ENCODE measurements at regions not wholly inside any gene's neighbourhood (a gene's known extent, or its start where the extent isn't known, plus 50 kb on each side); places are given as distances from the start of the nearest gene placed in this dataset.
"Not testable (repeated sequence)": the region's sequence is repeated elsewhere in the genome, so short reads cannot be mapped to it uniquely, and the experiment has no call there.

DNA sequence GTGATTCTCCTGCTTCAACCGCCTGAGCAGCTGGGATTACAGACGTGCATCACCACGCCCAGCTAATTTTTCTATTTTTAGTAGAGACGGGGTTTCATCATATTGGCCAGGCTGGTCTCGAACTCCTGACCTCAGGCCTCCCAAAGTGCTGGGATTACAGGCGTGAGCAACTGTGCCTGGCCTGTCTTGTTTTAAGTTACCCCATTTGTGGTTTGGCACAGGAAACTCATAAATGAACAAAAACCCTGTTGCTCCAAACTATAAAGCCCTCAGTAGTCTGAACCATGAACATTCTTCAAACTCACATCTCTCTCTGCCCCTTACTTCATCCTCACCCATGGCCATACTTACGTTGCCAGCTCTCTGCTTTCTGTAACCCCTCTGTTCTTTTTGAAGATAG lies 61.7 kb downstream of the RHOU start:
- intact Hi-C loops (cut with DNase I): not testable (repeated sequence)
- 84 to 89% (median 88%) methylated on average over 7 of the region's 7 CpGs for WGBS, 4 donors

DNA sequence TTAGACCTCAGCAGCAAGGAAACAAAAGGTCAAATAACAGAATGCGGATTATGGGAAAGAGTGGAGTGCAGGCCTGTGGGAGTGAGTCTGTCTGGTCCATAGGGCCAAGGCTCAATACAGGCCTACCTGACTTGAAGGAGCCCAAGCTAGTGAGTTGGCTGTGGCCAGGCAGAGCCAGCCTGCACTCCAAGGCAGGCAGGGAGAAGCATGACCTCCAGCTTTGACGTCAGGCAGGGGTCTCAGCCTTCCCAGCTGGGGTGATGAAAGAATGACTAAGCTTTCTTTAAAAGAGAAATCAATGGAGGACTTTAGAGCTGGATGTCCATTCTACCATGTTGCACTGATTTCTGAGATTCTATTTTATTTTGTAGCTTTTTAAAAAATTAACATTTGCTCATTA lies 62.8 kb downstream of the RHOU start:
- peak overlapping the region in 1 of 12 donors; percentile 55 for H3K27ac ChIP-seq
- TF ChIP-seq POLR2A (IDR thresholded peaks at IDR 0.05): no peak
- TF ChIP-seq CTCF (IDR thresholded peaks at IDR 0.05): no peak
- H3K27me3 ChIP-seq: peaks cover 0 to 6% (median 0%) of the 10 kb centered on the region in 9 donors
- intact Hi-C loops (cut with DNase I): no loop called here
- DNase-seq (no peak), ATAC-seq (no peak)
- no peaks in the 10 kb centered on the region for H3K36me3 ChIP-seq
- no peak overlapping the region for H3K4me3 ChIP-seq
- H3K9me3 ChIP-seq: peaks cover 0 to 7% (median 0%) of the 10 kb centered on the region in 12 donors
- peaks cover 0 to 25% (median 0%) of the 10 kb centered on the region in 12 donors for H3K4me1 ChIP-seq
- 58 to 73% (median 69%) methylated on average over 2 of the region's 2 CpGs for WGBS, 4 donors

More for the DNA sequence above, 61.7 kb downstream of the RHOU start:
- H3K4me3 ChIP-seq, ATAC-seq, H3K27ac ChIP-seq, H3K9me3 ChIP-seq, DNase-seq, H3K36me3 ChIP-seq: not testable (repeated sequence)
- Histone ChIP-seq H3K27me3 (peaks cover 0 to 12% (median 0%) of the 10 kb centered on the region in 9 donors), H3K4me1 (peaks cover 0 to 21% (median 0%) of the 10 kb centered on the region in 12 donors)

GRCh38 chr1:228798548-228798947 lies 63.3 kb downstream of the RHOU start:
- ATAC-seq: no peak
- TF ChIP-seq CTCF (IDR thresholded peaks at IDR 0.05): no peak
- no peak for TF ChIP-seq POLR2A (IDR thresholded peaks at IDR 0.05)
- WGBS, 4 donors: 67 to 80% (median 71%) methylated on average over 5 of the region's 5 CpGs
- Histone ChIP-seq H3K36me3 (no peaks in the 10 kb centered on the region), H3K4me1 (peaks cover 0 to 20% (median 0%) of the 10 kb centered on the region in 12 donors), H3K9me3 (peaks cover 0 to 7% (median 0%) of the 10 kb centered on the region in 12 donors), H3K27ac (peak overlapping the region in 1 of 12 donors; percentile 55), H3K27me3 (peaks cover 0 to 6% (median 0%) of the 10 kb centered on the region in 9 donors), H3K4me3 (no peak overlapping the region)
- intact Hi-C loops (cut with DNase I): no loop called here
- no peak for DNase-seq

DNA sequence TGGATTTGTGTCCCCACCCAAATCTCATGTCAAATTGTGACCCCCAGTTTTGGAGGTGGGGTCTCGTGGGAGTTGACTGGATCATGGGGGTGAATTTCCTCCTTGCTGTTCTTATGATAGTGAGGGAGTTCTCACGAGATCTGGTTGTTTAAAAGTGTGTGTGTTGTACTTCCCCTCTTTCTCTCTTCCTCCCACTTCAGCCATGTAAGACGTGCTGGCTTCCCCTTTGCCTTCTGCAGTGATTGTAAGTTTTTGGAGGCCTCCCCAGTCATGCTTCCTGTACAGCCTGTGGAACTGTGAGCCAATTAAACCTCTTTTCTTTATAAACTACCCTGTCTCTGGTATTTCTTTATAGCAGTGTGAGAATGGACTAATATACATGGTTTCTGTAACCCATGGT lies 64.6 kb downstream of the RHOU start:
- H3K4me3 ChIP-seq: no peak overlapping the region
- intact Hi-C loops (cut with DNase I): no loop called here
- ATAC-seq: no peak
- no peaks in the 10 kb centered on the region for H3K36me3 ChIP-seq
- peak overlapping the region in 1 of 12 donors; percentile 34 for H3K27ac ChIP-seq
- peaks cover 0 to 18% (median 0%) of the 10 kb centered on the region in 12 donors for H3K4me1 ChIP-seq
- peaks cover 0 to 7% (median 0%) of the 10 kb centered on the region in 12 donors for H3K9me3 ChIP-seq
- TF ChIP-seq CTCF (IDR thresholded peaks at IDR 0.05): no peak
- TF ChIP-seq POLR2A (IDR thresholded peaks at IDR 0.05): no peak
- no peak for DNase-seq
- peaks cover 0 to 4% (median 0%) of the 10 kb centered on the region in 9 donors for H3K27me3 ChIP-seq
- WGBS, 4 donors: 33 to 48% (median 38%) methylated on average over 3 of the region's 3 CpGs

DNA sequence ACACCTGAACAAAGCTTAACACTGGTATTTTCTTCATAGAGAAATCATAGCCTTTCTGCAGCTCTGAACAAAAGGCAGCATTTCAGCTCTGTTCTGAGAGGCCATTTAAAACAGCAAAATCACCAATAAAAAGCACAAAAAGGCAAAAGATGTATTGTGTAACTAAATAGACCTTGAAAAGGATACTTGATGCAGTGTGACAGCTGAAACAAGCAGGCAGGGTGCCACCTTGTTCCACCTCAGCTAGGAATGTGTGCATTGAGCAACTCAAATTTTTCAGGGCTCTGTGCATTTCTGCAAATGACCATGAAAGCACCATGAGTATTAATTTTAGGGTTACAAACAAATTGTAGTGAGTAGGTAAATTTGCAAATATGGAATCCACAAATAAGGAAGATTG lies 65.8 kb downstream of the RHOU start:
- no peak overlapping the region for H3K27ac ChIP-seq
- no peaks in the 10 kb centered on the region for H3K36me3 ChIP-seq
- intact Hi-C loops (cut with DNase I): no loop called here
- H3K4me1 ChIP-seq: peaks cover 0 to 25% (median 0%) of the 10 kb centered on the region in 12 donors
- TF ChIP-seq CTCF (IDR thresholded peaks at IDR 0.05) (no peak), POLR2A (IDR thresholded peaks at IDR 0.05) (no peak)
- peaks cover 0 to 6% (median 0%) of the 10 kb centered on the region in 9 donors for H3K27me3 ChIP-seq
- DNase-seq: no peak
- H3K4me3 ChIP-seq: no peak overlapping the region
- H3K9me3 ChIP-seq: peaks cover 0 to 7% (median 0%) of the 10 kb centered on the region in 12 donors
- no peak for ATAC-seq
